Mucosa of rectum (tissue), 2 donors: ENCODE measurements at regions not wholly inside any gene's neighbourhood (a gene's known extent, or its start where the extent isn't known, plus 50 kb on each side); places are given as distances from the start of the nearest gene placed in this dataset.

Experiments used
- H3K27ac ChIP-seq, 2 donors: one replicate each; pipeline ENCODE4 v1.7.0; 2013; ENCODE audit warnings: inconsistent platforms in 2 of 2, low read depth in 2 of 2, low read length in 2 of 2
- H3K27me3 ChIP-seq, 2 donors: one replicate each; pipeline ENCODE4 v1.7.0; 2013; ENCODE audit warnings: low read length in 2 of 2; ENCODE audit not compliant: control insufficient read depth in 2 of 2, insufficient read depth in 2 of 2
- H3K36me3 ChIP-seq, 2 donors: one replicate each; pipeline ENCODE4 v1.7.0; 2013; ENCODE audit warnings: low read length in 2 of 2; ENCODE audit not compliant: control insufficient read depth in 2 of 2, insufficient read depth in 2 of 2
- H3K4me1 ChIP-seq, 2 donors: one replicate each; pipeline ENCODE4 v1.7.0; 2013; ENCODE audit warnings: low read length in 2 of 2, mild to moderate bottlenecking in 1 of 2; ENCODE audit not compliant: control insufficient read depth in 2 of 2, insufficient read depth in 2 of 2
- H3K4me3 ChIP-seq, 2 donors: one replicate each; pipeline ENCODE4 v1.7.0; 2013; ENCODE audit warnings: low read length in 2 of 2
- H3K9ac ChIP-seq, 2 donors: one replicate each; pipeline ENCODE4 v1.7.0; 2013; ENCODE audit warnings: low read length in 2 of 2, low read depth in 1 of 2, mild to moderate bottlenecking in 1 of 2
- H3K9me3 ChIP-seq, 2 donors: one replicate each; pipeline ENCODE4 v1.7.0; 2013; ENCODE audit warnings: low read length in 2 of 2; ENCODE audit not compliant: control insufficient read depth in 2 of 2
- donor health status: healthy.
- donor health status: Normal muscosa, but diverticular disease.

- Histone ChIP-seq H3K27ac (no peak overlapping the region), H3K4me3 (no peak overlapping the region), H3K36me3 (no peaks in the 10 kb centered on the region), H3K27me3 (peaks cover 0 to 5% of the 10 kb centered on the region in 2 donors), H3K4me1 (peaks cover 11 to 16% of the 10 kb centered on the region in 2 donors), H3K9ac (no peak overlapping the region), H3K9me3 (no peaks in the 10 kb centered on the region)
Observed at GRCh38 chr16:85353013-85353412, 240.7 kb upstream of the CIBAR2 start.

- Histone ChIP-seq H3K36me3 (no peaks in the 10 kb centered on the region), H3K9me3 (no peaks in the 10 kb centered on the region), H3K27ac (no peak overlapping the region), H3K9ac (no peak overlapping the region), H3K27me3 (peaks cover 0 to 3% of the 10 kb centered on the region in 2 donors), H3K4me3 (no peak overlapping the region), H3K4me1 (peaks cover 16 to 20% of the 10 kb centered on the region in 2 donors)
Observed at GRCh38 chr16:85353839-85354685, 241.8 kb upstream of the CIBAR2 start.

DNA sequence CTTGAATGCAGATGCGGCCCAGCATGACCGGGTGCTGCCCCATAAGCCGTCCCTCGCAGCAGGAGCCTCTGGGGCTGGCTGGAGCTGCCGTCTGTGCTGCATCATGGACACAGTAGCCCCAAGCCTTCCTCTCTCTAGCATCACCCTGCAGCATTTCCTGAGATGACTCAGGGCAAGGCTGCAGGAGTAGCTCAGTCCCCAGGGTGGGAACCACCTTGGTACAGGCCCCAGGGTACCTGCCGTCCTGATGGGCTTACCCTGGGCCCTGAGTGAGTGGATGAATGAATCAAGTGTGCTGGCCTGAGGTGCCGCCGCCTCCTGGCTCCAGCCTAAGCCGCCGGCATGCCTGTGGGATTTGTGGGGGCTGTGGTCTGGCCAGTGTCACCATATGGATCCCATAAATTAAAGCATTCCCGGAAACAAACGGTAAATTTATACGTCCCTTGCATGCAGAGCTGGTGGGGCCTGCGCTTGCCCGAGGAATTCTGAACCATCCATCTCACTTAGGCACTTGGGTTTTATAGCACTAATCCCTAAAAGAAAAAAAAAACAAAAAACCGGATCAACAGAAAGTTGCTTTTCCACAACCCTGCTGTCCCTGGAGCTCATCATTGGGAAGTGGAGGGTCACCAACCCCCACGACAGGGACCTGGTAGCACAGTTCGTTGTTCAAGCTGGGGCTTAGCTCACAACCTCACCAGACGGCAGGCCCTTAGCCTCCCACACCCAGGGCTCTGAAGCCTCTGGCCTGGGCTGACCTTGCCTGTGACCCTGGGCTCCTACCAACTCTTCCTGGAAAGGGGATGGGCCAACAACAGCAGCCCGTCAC, 242.6 kb upstream of the CIBAR2 start:
- no peaks in the 10 kb centered on the region for H3K36me3 ChIP-seq
- no peaks in the 10 kb centered on the region for H3K9me3 ChIP-seq
- no peak overlapping the region for H3K4me3 ChIP-seq
- peaks cover 18 to 25% of the 10 kb centered on the region in 2 donors for H3K4me1 ChIP-seq
- no peaks in the 10 kb centered on the region for H3K27me3 ChIP-seq
- H3K27ac ChIP-seq, result no peak overlapping the region
- no peak overlapping the region for H3K9ac ChIP-seq

- H3K9me3 ChIP-seq, result no peaks in the 10 kb centered on the region
- no peak overlapping the region for H3K9ac ChIP-seq
- no peak overlapping the region for H3K4me3 ChIP-seq
- no peaks in the 10 kb centered on the region for H3K36me3 ChIP-seq
- no peak overlapping the region for H3K27ac ChIP-seq
- no peaks in the 10 kb centered on the region for H3K27me3 ChIP-seq
- H3K4me1 ChIP-seq, result peaks cover 18 to 27% of the 10 kb centered on the region in 2 donors
Observed at GRCh38 chr16:85355515-85355837, 243.2 kb upstream of the CIBAR2 start.

GRCh38 chr16:85356157-85356556, 243.9 kb upstream of the CIBAR2 start:
- Histone ChIP-seq H3K27me3 (no peaks in the 10 kb centered on the region), H3K27ac (no peak overlapping the region), H3K9ac (no peak overlapping the region), H3K4me1 (peaks cover 24 to 29% of the 10 kb centered on the region in 2 donors), H3K9me3 (no peaks in the 10 kb centered on the region), H3K4me3 (no peak overlapping the region), H3K36me3 (no peaks in the 10 kb centered on the region)

DNA sequence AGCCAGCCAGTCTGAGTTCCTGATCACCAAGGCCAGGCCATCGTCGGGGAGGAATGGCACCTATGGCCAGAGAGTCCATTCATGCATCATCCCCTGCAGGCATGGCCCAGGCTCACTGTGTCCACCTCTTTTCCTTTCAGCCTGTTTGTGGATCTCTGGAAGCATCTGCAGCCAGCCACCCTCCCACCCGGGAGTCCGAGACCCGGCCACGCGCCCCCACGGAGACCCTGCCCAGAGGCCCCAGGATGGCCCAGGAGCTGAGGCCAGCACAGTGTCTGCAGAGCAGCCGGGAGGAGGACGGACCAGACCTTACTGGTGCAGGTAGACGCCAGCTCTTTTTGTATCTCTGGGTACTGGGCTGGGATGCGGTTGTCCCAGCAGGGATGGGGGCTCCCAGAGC, 245.1 kb upstream of the CIBAR2 start:
- H3K27me3 ChIP-seq, result no peaks in the 10 kb centered on the region
- no peak overlapping the region for H3K9ac ChIP-seq
- no peaks in the 10 kb centered on the region for H3K9me3 ChIP-seq
- peaks cover 31 to 38% of the 10 kb centered on the region in 2 donors for H3K4me1 ChIP-seq
- H3K27ac ChIP-seq, result no peak overlapping the region
- H3K4me3 ChIP-seq, result no peak overlapping the region
- no peaks in the 10 kb centered on the region for H3K36me3 ChIP-seq

DNA sequence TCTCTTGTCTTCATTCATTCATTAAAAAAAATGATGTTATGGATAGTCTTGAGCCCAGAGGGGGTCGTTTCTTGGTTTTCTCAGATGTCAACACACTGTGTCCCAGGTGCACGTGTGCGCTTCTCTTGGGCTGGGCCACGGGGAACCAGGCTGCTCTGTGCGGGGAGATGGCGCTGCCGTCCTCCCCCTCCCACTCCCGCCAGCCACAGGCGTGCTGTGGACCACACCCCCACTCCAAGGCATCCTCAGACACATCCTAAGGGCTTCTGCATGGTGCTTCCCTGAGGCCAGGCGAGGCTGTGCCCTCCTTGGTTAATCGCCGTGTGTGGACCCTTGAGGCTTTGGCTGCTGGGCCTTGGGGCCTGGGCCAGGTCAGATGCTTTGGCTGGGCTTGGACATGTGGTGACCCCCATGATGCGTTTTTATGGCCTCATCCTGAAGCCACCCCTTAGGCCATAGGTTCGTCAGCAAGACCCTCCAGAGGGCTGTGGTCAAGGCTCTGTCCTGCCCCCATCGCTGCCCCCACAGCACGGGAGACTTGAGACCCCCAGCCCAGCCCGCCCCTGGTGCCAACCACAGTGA, 245.7 kb upstream of the CIBAR2 start:
- Histone ChIP-seq H3K4me1 (peaks cover 32 to 41% of the 10 kb centered on the region in 2 donors), H3K9ac (no peak overlapping the region), H3K27ac (no peak overlapping the region), H3K4me3 (no peak overlapping the region), H3K9me3 (no peaks in the 10 kb centered on the region), H3K27me3 (no peaks in the 10 kb centered on the region), H3K36me3 (no peaks in the 10 kb centered on the region)

GRCh38 chr16:85358704-85359146, 246.5 kb upstream of the CIBAR2 start:
- no peak overlapping the region for H3K9ac ChIP-seq
- H3K36me3 ChIP-seq, result no peaks in the 10 kb centered on the region
- H3K9me3 ChIP-seq, result no peaks in the 10 kb centered on the region
- peaks cover 29 to 39% of the 10 kb centered on the region in 2 donors for H3K4me1 ChIP-seq
- H3K27me3 ChIP-seq, result no peaks in the 10 kb centered on the region
- H3K4me3 ChIP-seq, result no peak overlapping the region
- no peak overlapping the region for H3K27ac ChIP-seq

DNA sequence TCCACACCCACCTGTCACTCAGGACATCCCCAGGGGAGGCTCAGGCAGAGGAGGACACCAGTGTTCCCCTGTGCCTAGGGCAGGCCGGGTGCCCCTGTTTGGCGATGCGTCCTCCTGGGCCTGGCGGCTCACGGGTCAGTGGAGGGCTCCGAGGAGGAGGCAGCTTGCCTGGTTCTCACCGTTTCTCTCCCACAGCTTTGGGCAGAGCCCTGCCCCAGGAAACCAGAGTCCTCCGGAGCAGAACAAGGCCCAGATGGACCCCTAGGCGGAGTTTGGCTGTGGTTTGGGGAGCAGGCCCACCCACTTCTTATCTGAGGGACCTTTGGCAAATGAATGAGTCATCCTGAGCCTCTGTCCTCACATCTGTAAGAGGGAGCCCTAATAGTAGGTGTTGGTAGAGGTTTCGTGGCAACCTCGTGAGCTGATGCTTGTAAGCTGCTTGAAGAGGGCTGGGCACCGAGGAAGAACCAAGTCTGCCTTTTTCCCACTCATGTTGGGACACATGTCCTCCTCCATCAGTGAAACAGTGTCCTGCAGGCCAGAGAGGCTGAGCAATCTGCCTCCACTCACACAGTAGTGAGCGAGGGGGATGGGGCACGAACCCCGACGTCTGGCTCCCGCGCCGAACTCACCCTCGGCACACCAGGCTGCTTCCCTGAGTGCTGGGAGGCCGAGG, 247.0 kb upstream of the CIBAR2 start:
- Histone ChIP-seq H3K36me3 (no peaks in the 10 kb centered on the region), H3K27ac (no peak overlapping the region), H3K27me3 (no peaks in the 10 kb centered on the region), H3K4me1 (peaks cover 28 to 33% of the 10 kb centered on the region in 2 donors), H3K9ac (peak overlapping the region in 1 of 2 donors; percentile 37), H3K9me3 (no peaks in the 10 kb centered on the region), H3K4me3 (no peak overlapping the region)
